GM12872 (cell line): ENCODE measurements at regions not wholly inside any gene's neighbourhood (a gene's known extent, or its start where the extent isn't known, plus 50 kb on each side); places are given as distances from the start of the nearest gene placed in this dataset.

Experiments
- TF ChIP-seq, protein P1 (sequence below): IDR thresholded peaks from 3 replicates; pipeline ENCODE4 v1.5.1; 2011; ENCODE audit warnings: low read depth, mild to moderate bottlenecking, low read length, moderate library complexity; ENCODE audit not compliant: insufficient read depth

DNA sequence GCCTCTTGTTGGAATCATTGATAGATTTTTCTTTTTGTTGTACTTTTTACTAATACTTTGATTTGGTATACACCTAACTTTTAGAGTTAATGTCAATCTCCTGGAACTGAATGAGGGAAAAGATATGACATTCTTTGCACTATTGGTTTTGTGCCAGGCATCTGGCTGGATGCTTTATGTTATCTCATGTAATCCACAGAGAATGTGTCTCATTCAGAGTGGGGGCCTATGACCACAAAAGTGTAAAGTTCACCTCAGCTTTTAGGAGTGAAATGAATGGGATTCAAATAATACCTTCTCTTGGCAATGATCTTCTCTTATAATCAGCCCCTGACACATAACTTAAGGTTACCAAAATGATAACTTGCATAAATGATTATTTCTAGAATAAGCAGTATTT, 329.1 kb upstream of the ROPN1 start:
- TF ChIP-seq, protein P1, sequence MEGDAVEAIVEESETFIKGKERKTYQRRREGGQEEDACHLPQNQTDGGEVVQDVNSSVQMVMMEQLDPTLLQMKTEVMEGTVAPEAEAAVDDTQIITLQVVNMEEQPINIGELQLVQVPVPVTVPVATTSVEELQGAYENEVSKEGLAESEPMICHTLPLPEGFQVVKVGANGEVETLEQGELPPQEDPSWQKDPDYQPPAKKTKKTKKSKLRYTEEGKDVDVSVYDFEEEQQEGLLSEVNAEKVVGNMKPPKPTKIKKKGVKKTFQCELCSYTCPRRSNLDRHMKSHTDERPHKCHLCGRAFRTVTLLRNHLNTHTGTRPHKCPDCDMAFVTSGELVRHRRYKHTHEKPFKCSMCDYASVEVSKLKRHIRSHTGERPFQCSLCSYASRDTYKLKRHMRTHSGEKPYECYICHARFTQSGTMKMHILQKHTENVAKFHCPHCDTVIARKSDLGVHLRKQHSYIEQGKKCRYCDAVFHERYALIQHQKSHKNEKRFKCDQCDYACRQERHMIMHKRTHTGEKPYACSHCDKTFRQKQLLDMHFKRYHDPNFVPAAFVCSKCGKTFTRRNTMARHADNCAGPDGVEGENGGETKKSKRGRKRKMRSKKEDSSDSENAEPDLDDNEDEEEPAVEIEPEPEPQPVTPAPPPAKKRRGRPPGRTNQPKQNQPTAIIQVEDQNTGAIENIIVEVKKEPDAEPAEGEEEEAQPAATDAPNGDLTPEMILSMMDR = no peak

DNA sequence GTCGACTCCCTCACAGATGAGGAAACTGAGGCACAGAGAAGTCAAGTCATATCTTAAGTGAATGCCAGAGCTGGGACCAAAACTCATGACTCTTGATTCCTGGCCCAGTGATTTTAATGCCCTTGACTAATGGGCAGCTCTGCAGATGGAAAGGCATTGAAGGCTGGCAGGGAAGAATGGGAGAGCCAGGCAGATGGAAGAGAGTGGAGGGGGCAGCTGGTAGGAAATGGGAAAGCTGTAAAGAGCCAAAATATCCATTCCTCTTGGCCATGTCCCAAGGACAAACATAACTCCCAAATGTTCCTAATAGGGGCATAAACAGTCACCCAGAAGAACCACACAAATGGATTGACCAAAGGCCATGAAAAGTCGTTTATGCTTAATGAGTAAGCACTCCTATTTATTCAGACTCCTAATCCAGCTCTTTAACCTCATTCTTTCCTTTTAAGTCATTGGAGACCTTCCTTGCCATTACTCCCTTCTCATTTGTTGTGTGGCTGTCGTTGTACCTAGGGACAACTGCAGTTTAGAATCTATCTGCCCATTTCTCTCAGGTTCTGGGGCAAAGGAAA, 330.5 kb upstream of the ROPN1 start:
- TF ChIP-seq, protein P1 = no peak

DNA sequence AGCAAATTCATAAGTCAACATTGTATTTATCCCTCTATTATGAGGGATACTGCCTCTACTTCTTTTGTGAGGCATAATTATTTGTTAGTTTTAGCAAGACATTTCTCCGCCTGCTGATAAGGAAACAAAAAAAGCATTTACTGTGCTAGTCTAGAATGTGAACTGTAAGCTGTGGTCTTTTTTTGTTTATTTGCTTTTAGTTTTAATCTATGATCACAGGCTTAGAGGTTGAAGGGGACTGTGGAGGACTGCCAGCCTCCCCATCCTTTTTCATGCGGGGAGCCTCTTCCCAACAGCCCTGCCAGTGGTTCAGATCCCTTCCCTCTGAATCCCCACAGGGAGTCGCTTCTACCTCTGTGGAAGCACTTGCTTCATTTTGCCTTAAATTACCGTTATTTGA, 331.0 kb upstream of the ROPN1 start:
- TF ChIP-seq, protein P1 = no peak

DNA sequence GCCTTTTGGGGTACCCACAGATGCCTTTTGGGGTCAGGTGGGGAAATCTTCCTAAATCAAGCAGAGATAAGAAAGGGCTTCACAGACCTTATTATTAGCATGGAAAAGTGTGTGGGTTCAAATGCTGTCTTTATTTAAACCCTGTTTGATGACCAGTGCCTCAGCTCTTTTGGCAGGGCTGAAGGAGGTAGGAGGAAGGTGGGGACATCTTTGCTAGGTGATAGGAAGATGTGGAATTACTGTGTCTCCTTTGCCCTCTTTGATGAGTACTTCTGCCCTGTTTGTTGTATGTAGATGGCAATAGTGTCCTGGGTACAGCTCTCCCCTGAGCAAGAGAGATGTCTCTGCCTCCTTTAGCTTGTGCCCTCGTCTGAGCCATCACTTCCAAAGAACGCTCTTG, 333.3 kb upstream of the ROPN1 start:
- TF ChIP-seq, protein P1 = no peak

DNA sequence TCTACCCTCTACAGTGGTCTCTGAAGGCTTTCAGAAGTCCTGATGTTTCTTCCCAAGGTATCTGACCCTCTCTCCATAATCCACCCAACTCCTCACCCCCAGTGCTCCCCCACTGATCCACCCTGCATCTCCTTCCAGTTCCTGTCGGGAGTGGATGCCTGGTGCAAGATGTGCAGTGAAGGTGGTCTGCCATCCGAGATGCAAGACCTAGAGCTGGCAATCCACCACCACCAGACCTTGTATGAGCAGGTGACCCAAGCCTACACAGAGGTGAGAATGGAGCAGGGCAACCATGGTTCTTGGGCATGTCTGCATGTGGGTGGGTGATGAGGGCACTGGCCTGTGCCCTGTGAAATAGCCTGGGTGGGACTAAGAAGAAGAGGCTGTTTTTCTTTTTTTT, 337.8 kb upstream of the ROPN1 start:
- TF ChIP-seq, protein P1 = no peak

DNA sequence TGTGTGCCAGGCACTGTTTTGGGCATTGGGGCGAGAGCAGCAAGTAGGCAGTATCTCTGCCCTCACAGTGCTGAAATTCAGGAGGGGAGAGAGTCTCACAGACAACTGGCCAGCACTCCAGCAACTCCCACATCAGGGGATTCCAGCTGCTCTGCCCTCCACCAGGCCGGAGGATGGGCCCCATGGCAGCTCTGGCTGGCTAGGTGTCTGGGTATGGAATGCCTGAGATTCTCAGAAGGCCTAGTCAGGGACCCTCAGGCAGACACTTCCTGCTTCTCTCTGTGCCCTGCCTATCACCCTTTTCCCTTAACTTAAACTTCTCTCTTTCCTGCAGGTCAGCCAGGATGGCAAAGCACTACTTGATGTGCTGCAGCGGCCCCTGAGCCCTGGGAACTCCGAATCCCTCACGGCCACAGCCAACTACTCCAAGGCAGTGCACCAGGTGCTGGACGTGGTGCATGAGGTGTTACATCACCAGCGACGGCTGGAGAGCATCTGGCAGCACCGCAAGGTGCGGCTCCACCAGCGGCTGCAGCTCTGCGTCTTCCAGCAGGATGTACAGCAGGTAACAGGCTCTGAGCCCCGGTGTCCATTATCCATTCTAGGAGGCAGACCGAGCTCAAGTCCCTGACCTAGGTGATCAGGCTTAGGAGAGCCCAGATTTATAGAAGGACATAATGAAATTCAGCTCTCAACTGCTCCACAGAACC, 342.2 kb upstream of the ROPN1 start:
- TF ChIP-seq, protein P1 = no peak

DNA sequence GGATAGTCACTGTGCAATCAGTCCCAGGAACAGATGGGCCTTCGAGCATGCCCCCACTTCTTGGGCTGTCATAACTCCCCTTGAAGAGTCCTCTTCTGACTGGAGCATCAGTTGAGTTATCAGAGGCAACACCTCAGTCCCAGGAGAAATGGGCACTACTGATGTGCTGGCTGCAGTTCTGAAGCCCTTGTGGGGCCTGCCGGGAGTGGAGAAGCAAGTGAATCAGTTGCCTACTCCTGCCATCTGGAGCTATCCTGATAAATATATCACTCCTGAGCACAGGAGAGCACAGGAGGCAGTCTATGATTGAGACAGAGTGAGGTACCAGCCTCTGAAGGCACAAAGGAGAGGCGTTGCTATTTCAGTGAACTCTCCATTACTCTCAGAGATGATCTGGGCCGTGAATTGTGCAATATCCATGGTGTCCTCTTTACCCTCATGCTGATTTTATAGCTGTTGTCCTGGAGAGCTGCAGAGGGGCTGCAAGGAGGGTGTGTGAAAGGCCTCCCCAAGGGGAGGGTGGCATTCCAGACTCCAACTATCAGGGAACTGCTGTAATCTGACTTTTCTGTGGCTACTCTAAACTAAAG, 344.2 kb upstream of the ROPN1 start:
- TF ChIP-seq, protein P1 = no peak
